ENCODE measurements at regions not wholly inside any gene's neighbourhood (a gene's known extent, or its start where the extent isn't known, plus 50 kb on each side); places are given as distances from the start of the nearest gene placed in this dataset.
"Not testable (repeated sequence)": the region's sequence is repeated elsewhere in the genome, so short reads cannot be mapped to it uniquely, and the experiment has no call there.

DNA sequence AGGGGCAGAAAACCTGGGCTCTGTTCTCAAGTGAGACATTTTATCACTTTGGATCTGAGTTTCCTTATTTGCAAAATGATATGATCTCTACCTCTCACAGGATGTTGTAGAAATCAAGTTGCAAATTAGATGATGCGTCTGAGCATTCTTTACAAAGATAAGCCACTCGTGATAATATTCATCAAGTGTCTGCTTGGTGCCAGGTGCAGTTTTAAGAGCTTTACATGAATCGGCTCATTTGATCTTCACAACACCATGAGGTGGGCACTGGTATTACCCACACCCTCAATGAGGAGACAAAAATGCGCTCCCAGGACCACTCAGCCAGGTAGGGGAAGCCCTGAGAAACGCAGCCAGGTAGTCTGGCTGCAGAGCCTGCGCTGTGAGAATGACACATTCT, 59.1 kb upstream of the CA12 start:
- DNase-seq (ENCODE audit: low spot score), result no peak
- TF ChIP-seq, protein P1, sequence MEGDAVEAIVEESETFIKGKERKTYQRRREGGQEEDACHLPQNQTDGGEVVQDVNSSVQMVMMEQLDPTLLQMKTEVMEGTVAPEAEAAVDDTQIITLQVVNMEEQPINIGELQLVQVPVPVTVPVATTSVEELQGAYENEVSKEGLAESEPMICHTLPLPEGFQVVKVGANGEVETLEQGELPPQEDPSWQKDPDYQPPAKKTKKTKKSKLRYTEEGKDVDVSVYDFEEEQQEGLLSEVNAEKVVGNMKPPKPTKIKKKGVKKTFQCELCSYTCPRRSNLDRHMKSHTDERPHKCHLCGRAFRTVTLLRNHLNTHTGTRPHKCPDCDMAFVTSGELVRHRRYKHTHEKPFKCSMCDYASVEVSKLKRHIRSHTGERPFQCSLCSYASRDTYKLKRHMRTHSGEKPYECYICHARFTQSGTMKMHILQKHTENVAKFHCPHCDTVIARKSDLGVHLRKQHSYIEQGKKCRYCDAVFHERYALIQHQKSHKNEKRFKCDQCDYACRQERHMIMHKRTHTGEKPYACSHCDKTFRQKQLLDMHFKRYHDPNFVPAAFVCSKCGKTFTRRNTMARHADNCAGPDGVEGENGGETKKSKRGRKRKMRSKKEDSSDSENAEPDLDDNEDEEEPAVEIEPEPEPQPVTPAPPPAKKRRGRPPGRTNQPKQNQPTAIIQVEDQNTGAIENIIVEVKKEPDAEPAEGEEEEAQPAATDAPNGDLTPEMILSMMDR (IDR thresholded peaks at IDR 0.05), result no peak
- no peak for ATAC-seq (ENCODE audit: low FRiP score)

DNA sequence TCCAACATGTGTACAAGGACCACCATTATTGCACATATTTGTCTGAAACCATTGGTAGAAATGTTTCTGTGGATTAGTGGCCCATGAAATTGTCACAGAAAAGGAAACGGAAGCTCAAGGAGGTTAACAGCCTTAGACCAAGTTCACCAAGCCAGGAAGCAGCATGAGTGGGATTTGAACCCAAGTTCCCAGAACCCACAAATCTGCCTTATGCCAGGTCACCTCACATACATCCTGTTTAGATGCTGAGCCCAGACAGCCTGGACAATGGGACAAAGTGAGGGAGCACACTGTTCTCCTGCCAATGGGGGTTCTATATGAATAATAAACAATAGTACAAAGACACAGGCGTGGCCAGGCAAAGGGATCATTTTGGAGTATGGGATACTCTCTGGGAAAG, 59.6 kb upstream of the CA12 start:
- TF ChIP-seq, protein P1 (IDR thresholded peaks at IDR 0.05), result no peak
- ATAC-seq (ENCODE audit: low FRiP score) (no peak), DNase-seq (ENCODE audit: low spot score) (no peak)

DNA sequence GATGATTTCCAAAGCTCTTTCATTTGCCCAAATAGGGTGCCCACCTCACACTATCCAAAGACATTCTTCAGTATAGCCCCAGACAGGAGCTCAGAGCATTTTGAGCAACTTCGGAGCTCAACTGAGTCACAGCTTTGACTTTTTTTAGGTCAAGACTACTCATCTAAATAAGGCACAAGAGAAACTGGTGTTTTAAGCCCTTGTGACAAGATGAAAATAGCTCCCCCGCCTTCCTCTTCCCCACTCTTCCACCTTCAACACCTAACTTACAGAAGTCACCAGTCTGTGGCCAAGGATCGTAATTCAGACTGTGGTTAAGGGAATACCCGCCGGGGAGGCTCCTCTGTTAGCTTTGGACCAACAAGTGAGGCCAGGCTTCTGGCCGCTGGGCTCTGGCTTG, 60.4 kb upstream of the CA12 start:
- ATAC-seq (ENCODE audit: low FRiP score) (no peak), DNase-seq (ENCODE audit: low spot score) (no peak)
- TF ChIP-seq, protein P1 (IDR thresholded peaks at IDR 0.05), result no peak

DNA sequence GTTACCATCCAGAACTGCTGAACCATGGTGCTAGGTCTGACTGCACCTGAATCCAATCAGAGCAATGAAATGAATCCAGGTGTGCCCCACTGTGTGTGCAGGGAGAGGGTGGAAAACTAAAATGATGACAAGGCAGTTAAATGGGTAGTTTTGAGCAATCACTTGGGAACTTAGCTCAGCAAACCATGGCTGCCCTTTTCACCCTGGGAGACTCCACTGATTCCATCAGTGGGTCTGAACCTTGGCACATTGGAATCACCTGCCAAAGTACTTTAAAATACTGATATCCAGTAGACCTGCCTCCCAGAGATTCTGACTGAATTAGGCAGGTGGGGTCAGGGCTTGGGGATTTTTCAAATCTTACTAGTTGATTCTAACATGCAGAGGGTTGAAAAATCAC, 59.8 kb upstream of the USP3 start:
- DNase-seq (ENCODE audit: low spot score) (no peak), ATAC-seq (ENCODE audit: low FRiP score) (no peak)
- TF ChIP-seq, protein P1 (IDR thresholded peaks at IDR 0.05), result no peak

DNA sequence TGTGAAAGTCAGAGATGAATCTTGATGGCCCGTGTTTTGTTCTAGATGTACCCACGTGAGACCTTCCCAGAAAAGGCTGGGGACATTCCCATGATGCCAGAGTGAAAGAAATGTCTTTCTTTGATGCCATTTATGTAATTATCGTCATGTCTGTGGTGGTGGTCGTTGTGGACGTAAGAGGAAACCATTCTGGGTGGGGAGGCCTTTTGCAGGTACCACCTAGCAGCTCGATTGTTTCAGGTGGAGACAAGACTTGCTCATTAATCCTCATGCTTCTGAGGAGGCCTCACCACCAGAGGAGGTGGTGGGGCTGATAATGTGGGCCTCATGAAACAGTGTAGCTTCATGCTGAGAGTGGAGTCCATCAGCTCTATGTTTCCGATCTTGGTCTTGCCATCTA, 58.1 kb upstream of the USP3 start:
- TF ChIP-seq, protein P1 (IDR thresholded peaks at IDR 0.05), result no peak
- ATAC-seq (ENCODE audit: low FRiP score) (no peak), DNase-seq (ENCODE audit: low spot score) (no peak)

DNA sequence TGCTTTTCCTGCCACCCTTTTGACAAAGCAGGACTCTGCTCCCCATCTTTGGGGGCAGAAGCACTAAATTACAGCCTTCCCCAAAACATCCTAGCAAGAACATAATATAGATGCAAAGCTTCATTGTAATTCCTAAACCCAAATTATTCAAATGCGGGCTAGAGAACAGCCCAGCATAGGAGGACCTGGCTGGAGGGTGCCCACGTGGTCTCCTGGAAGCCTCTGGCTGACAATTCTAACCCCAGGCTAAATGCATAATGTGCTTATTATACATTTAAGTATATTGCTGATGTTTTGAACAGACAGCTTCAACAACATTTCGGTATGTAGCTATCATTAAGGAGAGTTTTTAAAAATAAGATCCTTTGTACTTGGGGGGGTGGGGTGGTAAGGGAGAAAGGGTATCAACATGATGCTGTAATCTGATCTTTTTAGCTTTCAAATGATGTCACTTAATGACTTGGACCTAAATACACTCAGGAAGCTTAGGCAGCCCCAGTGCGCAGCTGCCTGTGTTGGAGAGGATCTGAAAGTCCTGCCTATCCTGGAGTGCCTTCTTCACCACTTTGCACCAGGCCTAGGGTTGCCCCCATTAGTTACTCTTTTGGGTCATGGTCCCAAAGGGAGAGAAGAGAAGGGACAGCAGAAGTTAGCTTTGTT, 57.2 kb upstream of the USP3 start:
- TF ChIP-seq, protein P1 (IDR thresholded peaks at IDR 0.05), result no peak
- ATAC-seq (ENCODE audit: low FRiP score) (no peak), DNase-seq (ENCODE audit: low spot score) (no peak)

DNA sequence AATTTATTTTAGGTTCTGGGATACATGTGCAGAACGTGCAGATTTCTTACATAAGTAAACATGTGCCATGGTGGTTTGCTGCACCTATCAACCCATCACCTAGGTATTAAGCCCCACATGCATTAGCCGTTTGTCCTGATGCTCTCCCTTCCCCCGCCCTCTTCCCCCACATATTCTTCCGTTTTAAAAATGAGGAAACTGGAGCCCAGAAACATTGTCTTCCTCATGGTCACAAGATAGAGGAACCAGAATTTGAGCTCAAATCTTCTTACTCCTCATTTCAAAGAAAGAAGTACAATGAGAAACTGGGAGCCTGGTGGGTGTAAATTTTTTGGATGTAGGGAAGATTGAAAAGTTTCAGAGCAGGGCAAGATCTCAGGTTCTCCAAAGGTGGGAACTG, 56.1 kb upstream of the USP3 start:
- DNase-seq (ENCODE audit: low spot score) (no peak), ATAC-seq (ENCODE audit: low FRiP score) (no peak)
- TF ChIP-seq, protein P1 (IDR thresholded peaks at IDR 0.05), result no peak

DNA sequence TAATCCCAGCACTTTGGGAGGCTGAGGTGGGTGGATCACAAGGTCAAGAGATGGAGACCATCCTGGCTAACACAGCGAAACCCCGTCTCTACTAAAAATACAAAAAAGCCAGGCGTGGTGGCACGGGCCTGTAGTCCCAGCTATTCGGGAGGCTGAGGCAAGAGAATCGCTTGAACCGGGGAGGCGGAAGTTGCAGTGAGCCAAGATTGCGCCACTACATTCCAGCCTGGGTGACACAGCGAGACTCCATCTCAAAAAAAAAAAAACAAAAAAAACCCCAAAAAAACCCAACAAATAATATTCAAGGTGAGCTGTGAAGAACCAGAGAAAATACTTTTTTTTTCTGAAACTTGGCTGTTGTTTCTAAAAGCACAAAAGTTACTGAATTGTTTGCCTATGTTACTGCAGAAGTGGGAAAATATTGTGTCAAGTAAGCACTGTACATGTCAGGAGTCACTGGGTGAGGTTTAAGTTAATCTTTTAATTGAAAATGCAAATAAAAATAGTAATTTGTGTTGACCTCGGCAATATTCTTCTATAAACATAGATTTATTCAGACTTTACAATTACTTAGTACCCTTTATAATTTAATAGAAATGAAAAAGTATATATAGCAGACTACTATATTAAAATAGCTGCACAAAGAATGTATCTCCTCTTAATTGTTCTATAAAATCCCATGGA, 55.4 kb upstream of the USP3 start:
- not testable (repeated sequence) for DNase-seq (ENCODE audit: low spot score)

More for the DNA sequence above, 55.4 kb upstream of the USP3 start:
- ATAC-seq (ENCODE audit: low FRiP score), result not testable (repeated sequence)

Measured in omental fat pad (tissue), 3 donors.